ENCODE measurements at regions not wholly inside any gene's neighbourhood (a gene's known extent, or its start where the extent isn't known, plus 50 kb on each side); places are given as distances from the start of the nearest gene placed in this dataset.

- TF ChIP-seq CHD7 (IDR thresholded peaks at IDR 0.05; ENCODE audit: insufficient replicate concordance, low read length) (no peak), POLR2AphosphoS5 (IDR thresholded peaks at IDR 0.05; ENCODE audit: low read depth, low read length) (no peak), RAD21 (IDR thresholded peaks at IDR 0.05 in 1 of 2, conservative IDR thresholded peaks at IDR 0.05 in 1 of 2; ENCODE audit: low read depth in 2 of 2, low read length in 2 of 2) (no peak), EZH2 (IDR thresholded peaks at IDR 0.05; ENCODE audit: low read depth, low read length, severe bottlenecking) (no peak), EP300 (IDR thresholded peaks at IDR 0.05; ENCODE audit: borderline replicate concordance in 1 of 2, low read depth in 2 of 2, low read length in 2 of 2) (no peak), GABPA (IDR thresholded peaks at IDR 0.05; ENCODE audit: borderline replicate concordance, insufficient read depth, low read length) (no peak), KDM5A (IDR thresholded peaks at IDR 0.05; ENCODE audit: low read length) (no peak), SIRT6 (IDR thresholded peaks at IDR 0.05; ENCODE audit: low read length) (no peak), BCL11A (IDR thresholded peaks at IDR 0.05; ENCODE audit: low read depth in 2 of 2, low read length in 2 of 2) (no peak), TCF12 (IDR thresholded peaks at IDR 0.05; ENCODE audit: low read depth, low read length) (no peak)
Observed at GRCh38 chrX:99938464-99938863, 471.6 kb downstream of the PCDH19 start (continued).

Data from H1 (cell line).